Middle frontal gyrus (tissue), 1 donor: ENCODE measurements at regions not wholly inside any gene's neighbourhood (a gene's known extent, or its start where the extent isn't known, plus 50 kb on each side); places are given as distances from the start of the nearest gene placed in this dataset.

Experiments
- DNase-seq: peaks from one replicate; pipeline ENCODE4 v3.0.0-alpha.2; 2015; ENCODE audit warnings: low spot score; ENCODE audit errors: extremely low spot score

DNA sequence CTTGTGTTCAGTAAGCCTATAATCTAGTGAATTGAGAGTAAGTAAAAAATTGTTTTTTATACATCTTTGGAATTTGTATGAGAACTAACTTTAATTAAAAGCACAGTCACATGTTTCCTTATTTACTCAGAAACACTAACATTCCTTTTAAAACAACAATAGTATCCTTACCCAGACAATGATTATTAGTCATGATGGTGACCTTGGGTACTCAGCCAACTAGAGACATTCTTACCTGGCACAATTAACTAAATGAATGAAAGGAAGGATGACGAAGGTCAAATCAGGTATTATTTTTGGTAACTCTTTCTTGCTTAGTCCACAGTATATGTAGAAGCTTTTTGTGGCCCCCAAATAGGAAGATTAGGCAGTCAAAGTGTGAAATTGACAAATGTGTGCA is 901.0 kb downstream of the FAT4 start:
- no peak for DNase-seq

DNA sequence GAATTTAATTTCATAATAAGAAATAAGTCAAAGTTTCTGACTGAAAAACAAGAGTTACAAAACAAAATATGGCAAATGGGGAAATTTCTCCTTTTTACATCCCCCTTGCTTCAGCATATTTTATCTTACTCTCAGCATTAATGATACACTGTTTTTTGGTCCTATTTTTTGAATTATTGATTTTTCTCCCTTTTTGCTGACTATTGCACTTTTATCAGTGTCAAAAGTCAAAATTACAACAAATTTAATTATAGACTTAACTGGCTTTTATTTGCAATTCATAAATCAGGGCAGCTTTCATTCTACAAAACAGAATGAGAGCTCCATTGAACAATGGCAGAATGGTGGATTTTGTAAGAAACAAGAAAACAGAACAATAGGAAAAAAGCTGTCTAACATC is 901.9 kb downstream of the FAT4 start:
- no peak for DNase-seq

DNA sequence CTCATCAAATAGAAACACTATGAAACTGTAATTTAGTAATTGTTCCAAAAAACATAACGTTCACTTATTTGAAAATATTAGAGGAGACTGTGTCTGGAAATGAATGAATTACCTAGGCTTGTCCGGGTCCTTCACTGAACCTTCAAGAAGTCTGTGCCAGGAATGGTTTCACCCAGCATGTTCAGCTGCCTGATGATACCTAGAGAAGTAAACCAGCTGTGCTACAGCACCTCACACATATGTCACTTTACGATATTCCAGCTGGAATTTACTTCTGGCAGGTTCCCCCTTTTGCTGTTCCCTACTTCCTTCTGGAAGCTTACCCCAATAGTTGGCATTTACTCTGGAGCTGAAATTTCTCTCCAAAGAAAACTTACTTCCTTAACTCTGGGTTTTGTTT is 906.5 kb downstream of the FAT4 start:
- DNase-seq: no peak

DNA sequence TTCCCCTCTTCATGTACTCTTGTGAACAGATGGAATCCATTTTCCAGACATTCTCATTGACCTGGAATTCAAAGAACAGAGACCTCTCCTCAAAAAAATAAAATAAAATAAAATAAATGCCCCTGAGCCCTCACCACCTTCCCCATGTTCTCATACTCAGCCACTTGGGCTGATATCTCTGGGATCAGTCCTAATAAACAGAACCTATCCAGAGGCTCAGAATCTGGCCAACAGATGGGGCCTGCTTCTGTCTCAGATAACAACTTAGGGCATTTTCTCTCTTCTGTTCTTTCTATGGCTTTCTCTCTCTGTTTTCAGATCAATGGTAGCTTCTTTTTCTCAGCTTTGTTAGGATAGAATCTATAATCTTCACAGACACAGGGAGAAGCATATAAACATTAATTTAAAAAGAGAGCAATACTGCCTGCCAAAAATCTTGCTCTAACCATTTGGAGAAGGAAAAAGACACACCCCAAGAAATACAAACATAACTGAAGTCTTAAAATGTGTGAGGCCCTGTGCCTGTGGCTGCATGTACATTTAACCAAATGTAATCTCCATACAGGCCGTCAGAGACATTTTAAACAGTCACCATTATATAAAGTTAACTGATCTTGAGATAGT is 907.1 kb downstream of the FAT4 start:
- DNase-seq: no peak

DNA sequence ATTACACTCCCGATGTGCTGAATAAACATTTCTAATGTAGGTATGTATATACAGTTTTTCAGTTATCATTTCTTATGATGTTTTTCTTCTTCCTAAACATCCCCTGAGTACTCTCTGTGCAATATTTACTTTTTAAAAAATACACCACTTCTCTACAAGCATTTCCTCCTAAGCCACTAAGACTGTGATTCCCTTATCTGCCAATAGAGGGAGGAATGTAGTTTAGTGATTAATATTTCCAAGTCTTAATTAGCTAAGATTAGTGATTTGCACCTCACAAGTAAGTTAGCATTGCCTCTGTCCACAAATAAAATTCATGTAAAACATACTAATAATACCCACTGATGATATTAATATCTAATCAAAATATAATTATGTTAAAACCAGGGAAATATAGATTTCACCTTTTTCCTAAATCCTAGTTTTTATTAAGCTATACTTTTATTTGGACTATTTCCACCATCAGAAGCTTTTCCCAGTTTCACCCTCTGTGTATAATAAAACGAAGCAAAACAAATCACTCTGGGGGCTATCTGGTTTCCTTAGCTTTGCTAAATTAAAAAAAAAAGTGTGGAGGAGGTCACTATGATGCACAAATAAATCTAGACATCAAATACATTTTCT is 909.1 kb downstream of the FAT4 start:
- no peak for DNase-seq

DNA sequence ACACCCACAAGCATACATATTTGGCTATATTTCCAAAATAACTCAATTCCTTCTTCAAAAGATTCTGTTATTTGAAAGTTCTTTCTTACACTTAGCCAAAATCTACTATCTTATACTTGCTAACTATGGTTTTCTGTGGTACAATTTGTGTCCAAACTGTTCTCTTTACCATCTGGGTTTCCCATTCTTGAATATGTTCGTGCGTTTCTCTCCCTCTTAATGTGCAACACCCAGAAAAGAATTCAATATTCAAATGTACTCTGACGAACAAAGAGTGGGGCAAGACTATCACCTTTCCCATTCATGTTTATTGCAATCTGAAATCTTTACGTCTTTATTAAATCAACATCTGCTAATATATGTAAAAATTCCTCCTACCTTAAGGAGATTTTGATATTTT is 912.7 kb downstream of the FAT4 start:
- no peak for DNase-seq

DNA sequence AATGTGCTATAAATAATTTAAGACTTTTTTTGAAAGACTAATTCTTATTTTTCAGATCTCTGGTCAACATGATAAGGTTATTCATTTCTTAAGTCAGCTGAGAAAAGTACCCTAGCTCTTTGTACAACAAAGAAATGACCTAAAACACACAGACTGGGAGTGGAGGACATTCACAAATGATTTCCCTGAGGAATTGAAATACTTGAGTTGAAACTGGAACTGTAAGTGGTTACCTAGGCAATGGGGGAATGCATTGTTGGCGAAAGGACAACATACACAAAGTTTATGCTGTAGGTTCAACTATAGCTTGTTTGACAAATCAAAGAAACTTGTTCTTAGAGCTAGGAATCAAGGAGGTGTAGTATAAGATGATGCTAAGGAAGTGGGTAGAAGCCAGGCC is 915.5 kb downstream of the FAT4 start:
- DNase-seq: no peak

DNA sequence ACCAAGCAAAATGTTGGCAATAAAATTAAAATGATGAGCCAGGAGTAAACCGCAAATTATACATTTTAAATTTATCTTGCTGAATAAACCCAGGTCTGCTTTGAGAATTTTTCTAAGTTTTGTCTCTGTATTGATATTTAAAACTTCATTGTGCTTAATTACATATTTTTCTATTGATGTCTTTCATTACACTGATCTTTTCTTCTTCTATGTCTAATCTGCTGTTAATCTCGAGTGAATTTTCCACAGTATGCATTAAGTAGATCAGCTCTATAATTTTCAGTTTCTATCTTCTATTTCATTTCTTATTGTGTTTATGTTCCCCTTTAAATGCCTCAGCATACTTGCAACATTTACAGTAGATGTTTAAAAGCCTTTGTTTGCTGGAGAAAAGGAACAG is 918.7 kb downstream of the FAT4 start:
- DNase-seq: no peak

DNA sequence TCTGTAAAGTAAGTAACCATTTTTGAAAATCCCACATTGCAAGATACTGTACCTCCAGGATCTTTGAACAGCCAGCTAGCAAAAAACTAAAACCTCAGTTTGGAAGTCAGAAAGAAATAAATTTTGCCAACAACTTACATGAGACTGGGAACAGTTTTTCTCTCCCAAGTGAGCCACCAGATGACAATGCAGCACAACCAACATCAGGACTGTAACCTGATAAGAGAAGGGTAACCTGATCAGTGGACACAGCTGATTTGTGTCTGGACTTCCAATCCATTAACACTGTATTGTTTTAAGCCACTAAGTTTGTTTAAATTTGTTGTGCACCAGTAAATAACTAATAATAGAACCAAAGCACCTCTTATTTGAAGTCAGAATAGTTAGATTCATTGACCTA is 923.3 kb downstream of the FAT4 start:
- DNase-seq: no peak

DNA sequence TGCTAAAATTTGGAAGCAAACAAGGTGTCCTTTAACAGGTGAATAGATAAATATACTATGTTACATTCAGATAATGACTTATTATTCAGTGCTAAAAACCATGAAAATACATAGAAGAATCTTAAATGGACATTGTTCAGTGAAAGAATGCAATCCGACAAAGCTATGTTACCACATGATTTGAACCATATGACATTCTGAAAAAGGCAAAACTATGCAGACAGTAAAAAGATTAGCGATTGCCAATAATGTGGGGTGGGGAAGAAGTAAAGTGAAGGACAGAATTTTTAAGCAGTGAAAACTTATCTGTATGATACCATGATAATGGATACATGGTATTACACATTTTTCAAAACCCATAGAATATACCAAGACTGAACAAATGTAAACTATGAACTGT is 926.9 kb downstream of the FAT4 start:
- no peak for DNase-seq

DNA sequence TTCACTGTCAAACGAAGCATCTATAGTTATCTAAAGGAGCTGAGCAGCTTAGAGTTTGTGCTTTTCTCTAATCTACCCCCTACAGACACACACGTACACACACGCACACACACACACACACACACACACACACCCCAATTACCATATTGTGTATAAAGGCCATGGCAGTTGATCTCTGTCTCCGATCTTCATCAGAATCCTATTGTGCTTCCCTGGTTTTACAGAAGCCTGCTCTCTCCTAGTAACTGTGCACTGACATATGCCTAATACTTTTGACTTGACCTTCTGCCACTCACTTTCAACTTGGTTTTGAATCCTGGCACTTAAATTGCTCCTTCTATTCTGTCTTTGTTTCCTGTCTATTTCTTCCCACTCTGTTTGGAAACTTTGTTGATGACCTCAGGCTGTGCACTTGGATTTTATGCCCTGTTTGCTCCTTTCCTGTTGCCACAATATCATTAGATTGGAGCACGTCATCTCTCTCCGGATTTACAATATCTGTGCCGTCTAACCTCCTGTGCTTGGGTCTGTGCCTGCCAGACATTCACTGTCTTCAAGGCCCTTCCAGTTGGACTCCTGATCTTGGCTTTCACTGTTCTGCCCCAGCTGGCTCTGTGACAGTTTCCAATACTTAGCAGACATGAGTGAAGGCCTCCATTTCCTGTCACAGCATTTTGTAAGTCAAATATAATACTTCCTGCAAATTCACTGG is 928.1 kb downstream of the FAT4 start:
- DNase-seq: no peak

DNA sequence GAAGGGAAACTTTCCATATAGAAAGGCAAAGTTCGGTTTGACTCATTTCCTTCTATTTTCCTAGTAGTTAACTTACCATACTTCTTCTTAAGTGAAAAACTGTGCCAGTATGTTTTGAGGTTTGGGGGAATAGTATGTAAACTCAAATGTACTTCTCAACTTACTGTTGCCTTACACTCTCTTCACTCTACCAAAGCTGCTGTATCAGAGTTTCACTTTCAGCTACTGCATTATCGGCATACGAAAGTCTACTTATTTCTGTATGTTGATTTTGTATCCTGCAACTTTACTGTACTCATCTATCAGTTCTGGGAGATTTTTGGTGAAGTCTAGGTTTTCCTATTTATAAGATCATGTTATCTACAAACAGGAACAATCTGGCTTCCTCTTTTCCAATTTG is 932.7 kb downstream of the FAT4 start:
- DNase-seq: no peak

DNA sequence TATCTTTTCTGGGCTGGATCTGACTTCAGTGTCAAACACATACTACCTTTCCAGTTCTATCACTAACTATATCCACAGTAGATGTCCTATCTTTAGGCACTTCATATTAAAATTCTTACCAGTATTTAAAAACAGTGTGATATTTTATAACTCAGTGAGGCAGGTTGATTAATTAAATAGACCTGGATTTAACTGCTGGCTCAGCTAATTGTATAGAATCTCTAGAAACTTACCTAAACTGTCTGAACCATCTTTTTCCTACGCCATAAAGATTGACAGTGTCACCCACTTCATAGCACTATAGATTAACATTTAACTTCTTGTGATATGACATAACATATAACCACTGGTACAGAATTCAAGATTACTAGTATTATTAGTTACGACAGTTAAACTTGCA is 935.3 kb downstream of the FAT4 start:
- no peak for DNase-seq

DNA sequence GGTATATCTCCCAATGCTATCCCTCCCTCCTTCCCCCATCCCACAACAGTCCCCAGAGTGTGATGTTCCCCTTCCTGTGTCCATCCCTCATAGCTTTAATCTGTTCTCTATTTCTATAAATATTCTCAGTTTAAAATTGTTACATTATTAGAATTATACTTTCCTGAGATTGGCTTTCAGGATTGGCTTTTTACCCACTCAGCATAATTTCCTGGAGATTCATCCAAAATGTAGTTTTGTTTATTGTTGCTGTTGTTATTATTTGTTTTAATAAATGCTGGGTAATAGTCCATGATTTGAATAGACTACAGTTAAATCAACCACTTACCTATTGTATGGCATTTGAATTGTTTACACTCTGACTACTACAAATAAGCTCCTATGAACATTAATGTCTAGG is 936.4 kb downstream of the FAT4 start:
- no peak for DNase-seq

DNA sequence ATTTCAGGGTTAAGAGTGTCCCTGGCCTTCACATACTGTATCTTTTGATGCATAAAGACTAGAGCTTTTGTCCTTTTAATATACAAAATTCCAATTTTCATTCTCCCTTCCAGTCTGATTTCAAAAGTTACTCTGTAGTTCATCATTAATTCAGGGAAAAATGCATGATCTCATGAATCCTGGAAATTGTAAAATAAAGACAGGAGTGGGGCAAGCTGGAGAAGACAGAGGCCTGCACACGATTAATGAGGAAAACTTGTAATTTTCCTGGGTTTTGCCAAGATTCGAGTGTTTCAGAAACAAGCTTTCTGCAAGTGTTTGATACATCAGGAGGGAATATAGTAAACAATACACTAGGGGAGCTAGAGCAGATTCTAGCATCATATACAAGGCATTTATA is 947.9 kb downstream of the FAT4 start:
- no peak for DNase-seq

DNA sequence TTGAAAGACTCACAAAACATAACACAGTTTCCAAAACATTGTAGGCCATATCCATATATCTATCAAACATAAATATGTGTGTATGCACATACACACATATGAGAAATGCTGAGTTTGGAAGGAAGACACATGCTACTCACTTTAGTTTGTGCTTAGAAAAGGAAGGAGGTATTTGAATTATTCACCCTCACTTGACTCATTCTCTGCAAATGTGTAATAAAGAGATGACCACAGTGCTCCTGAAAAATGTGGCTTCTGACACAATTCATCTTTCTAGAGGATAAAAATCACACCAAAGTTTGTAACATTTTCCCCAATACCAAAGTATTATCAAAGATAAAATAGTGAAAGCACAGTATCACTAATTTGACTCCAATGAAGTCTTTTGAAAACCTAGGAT is 950.1 kb downstream of the FAT4 start:
- no peak for DNase-seq

DNA sequence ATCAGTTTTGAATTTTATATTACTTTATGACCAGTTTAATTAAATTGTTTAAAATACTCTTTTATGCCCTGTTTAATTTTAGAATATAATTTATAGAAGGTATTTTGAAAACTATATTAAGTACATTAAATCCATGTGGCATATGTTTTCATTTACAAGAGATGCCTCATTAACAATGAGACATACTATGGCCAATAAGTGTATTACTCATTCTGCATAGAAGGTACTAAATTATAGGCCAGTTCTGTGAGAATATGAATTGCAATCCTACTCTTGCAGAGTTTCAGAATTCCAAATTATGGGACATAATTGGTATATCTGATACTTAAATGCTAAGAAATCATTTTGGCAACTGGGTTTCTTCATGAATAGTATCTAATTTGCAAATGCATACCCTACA is 951.1 kb downstream of the FAT4 start:
- DNase-seq: no peak

DNA sequence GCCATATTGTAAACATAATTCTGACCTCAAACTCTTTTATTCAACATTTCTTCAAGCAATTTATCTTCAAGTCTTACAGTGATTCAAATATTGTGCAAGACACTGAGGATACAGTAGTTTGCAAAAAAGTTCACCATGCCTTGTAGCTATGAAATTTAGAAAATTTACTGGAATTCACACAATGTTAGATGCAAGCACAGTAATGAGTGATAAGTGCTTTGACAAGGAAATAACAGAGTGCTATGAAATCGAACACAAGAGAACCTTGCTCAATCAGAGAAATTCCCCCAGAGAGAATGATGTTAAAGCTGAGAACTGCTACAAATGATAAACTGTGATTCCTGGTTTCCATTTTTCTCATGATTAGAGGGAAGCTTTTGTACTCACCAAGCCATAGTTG is 952.9 kb downstream of the FAT4 start:
- DNase-seq: no peak

DNA sequence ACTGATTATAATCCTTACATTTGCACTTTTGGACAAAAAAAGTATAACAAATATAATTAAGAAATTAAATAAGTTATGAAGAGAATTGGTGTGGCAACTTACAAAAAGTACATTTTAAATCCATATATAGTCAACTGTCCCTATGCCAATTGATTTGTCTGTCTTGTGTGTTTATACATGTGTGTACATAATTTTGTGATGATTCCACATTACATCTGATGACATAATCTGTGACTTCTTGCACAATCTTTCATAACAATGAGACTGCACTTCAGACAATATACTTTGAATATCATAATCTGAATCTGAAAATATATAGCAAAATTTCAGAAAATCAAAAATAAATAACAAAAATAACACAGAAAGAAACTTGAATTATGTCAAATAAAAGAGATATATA is 953.4 kb downstream of the FAT4 start:
- DNase-seq: no peak

DNA sequence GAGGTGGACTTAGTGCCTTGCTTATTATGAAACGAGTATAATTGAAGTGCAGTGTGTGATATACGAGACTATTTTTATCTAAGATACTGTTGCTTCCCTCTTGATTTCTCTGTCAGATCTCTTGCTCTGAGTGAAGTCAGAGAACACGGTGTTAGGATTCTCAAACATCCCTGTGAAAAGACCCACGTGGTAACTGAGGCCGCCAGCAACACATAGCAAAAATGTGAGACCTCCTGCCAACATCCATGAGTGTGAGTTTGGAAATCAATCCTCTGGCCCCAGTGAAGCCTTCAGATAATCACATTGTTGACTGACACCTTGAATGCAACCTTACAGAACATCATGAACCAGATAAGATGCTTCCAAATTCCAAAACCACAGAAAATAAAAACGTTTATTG is 954.4 kb downstream of the FAT4 start:
- no peak for DNase-seq

DNA sequence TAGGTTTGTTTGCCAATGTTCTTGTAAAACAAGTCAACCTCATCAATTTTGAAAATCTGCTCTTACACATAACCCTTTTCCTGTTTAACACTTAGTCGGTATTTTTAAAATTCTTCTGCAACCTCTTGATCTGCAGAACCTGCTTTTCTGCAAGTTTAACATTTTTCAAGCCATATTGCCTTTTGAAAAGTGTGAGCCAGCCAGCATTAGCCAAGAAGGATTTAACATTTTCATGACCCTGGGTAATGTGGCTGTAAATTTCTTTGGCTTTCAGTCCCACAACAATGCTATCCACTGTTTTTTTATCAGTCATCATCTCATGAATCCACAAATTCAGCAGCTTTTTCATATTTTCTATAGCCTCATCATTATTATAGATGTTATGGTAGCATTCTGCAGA is 956.5 kb downstream of the FAT4 start:
- DNase-seq: no peak

DNA sequence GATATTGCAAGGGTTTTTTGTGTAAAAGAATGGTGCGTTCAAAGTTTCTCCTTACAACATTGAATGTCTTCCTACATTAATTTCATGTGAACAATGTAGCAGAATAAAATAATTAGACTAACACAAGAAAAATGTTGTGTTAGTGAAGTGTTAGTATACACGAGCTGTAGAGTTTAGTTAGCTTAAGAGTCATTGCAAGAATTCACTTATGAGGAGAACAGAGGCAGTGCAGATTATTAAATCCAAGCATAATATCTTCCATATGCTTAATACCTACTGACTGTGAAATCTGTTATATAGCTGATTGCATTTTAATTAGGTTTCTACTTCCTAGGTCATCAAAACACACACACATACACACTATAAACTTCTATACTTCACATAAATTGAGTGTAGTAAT is 959.0 kb downstream of the FAT4 start:
- no peak for DNase-seq

DNA sequence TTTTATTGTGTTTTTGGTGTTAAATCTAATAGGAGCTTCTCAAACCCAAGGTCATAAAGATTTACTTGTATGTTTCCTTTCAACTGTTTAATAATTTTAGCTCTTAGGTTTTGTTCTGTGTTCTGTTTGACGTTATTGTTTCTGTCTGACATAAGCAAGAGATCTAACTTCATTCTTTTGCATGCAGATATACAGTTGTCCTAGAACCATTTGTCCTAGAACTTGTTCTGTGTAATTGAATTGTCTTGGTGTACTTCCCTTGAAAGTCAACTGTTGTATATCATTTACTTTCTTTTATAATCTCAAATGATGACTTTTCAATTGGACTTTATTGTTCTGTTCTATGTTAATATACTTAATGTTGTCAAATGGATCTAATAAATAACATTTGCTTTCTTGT is 977.1 kb downstream of the FAT4 start:
- DNase-seq: no peak
